ENCODE measurements at regions not wholly inside any gene's neighbourhood (a gene's known extent, or its start where the extent isn't known, plus 50 kb on each side); places are given as distances from the start of the nearest gene placed in this dataset.

DNA sequence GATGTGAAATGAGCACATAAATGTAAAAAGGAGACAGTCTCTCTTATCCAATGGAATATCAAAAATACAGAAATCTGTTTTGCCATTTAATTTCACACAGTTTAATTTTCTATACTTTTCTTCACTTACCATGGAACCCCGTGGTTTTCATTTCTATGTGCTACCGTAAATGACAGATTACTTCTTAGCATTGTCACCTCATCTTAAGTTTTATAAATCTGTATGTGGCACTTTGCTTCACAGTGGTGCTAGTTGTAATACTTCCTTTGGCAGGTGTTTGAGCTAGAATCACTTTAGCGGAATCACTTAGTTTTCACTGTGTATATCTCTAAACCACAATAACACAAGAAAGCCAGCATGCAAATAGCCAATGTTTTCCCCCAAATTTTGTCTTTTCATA lies 781.9 kb upstream of the MGAT4C start:
- Histone ChIP-seq H3K4me3 (no peak overlapping the region), H3K27ac (no peak overlapping the region), H3K9me3 (no peaks in the 10 kb centered on the region), H3K4me1 (no peaks in the 10 kb centered on the region), H3K36me3 (no peaks in the 10 kb centered on the region), H3K27me3 (ENCODE audit: low read depth) (no peaks in the 10 kb centered on the region)
- intact Hi-C loops (cut with DNase I): no loop called here
- ATAC-seq (no peak), DNase-seq (no peak)
- TF ChIP-seq, protein P1, sequence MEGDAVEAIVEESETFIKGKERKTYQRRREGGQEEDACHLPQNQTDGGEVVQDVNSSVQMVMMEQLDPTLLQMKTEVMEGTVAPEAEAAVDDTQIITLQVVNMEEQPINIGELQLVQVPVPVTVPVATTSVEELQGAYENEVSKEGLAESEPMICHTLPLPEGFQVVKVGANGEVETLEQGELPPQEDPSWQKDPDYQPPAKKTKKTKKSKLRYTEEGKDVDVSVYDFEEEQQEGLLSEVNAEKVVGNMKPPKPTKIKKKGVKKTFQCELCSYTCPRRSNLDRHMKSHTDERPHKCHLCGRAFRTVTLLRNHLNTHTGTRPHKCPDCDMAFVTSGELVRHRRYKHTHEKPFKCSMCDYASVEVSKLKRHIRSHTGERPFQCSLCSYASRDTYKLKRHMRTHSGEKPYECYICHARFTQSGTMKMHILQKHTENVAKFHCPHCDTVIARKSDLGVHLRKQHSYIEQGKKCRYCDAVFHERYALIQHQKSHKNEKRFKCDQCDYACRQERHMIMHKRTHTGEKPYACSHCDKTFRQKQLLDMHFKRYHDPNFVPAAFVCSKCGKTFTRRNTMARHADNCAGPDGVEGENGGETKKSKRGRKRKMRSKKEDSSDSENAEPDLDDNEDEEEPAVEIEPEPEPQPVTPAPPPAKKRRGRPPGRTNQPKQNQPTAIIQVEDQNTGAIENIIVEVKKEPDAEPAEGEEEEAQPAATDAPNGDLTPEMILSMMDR (IDR thresholded peaks at IDR 0.05): no peak

DNA sequence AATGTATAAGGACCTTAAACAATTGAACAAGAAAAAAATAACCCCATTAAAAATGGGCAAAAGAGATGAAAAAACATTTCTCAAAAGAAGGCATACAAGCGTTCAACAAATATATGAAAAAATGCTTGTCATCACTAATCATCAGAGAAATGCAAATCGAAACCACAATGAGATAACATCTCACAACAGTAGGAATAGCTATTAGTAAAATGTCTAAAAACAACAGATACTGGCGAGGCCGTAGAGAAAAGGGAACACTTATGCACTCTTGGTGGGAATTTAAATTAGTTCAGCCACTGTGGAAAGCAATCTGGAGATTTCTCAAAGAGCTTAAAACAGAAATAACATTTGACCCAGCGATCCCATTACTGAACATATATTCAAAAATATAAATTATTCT lies 769.8 kb upstream of the MGAT4C start:
- no peaks in the 10 kb centered on the region for H3K9me3 ChIP-seq
- DNase-seq: no peak
- H3K27me3 ChIP-seq (ENCODE audit: low read depth): no peaks in the 10 kb centered on the region
- no peak overlapping the region for H3K27ac ChIP-seq
- intact Hi-C loops (cut with DNase I): no loop called here
- H3K4me3 ChIP-seq: no peak overlapping the region
- H3K36me3 ChIP-seq: no peaks in the 10 kb centered on the region
- TF ChIP-seq, protein P1 (IDR thresholded peaks at IDR 0.05): no peak
- no peak for ATAC-seq
- H3K4me1 ChIP-seq: no peaks in the 10 kb centered on the region

GRCh38 chr12:87021400-87021799 lies 765.2 kb upstream of the MGAT4C start:
- Histone ChIP-seq H3K4me1 (no peaks in the 10 kb centered on the region), H3K9me3 (no peaks in the 10 kb centered on the region), H3K27me3 (ENCODE audit: low read depth) (no peaks in the 10 kb centered on the region), H3K4me3 (no peak overlapping the region), H3K36me3 (no peaks in the 10 kb centered on the region), H3K27ac (no peak overlapping the region)
- intact Hi-C loops (cut with DNase I): no loop called here
- TF ChIP-seq, protein P1 (IDR thresholded peaks at IDR 0.05): no peak
- ATAC-seq (no peak), DNase-seq (no peak)

DNA sequence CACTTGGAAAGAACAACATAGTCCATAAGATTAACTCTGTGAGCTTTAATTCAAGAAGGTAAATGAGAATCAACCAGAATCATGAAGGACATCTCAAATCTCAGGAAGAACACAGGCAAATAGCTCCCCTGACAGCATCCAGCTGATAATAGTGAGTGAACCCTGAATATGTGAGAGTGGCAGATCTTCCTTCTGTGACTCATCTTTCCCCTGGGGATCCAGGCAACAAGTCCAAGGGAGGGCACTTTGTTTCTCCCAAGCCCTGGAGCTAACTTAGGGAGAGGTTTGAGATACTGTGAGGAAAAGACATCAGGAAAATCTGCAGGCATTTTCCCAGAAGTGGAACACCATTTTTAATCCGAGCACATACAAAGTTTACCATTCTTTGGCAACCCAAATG lies 763.9 kb upstream of the MGAT4C start:
- TF ChIP-seq, protein P1 (IDR thresholded peaks at IDR 0.05): no peak
- Histone ChIP-seq H3K27ac (no peak overlapping the region), H3K4me1 (no peaks in the 10 kb centered on the region), H3K4me3 (no peak overlapping the region), H3K27me3 (ENCODE audit: low read depth) (no peaks in the 10 kb centered on the region), H3K36me3 (no peaks in the 10 kb centered on the region), H3K9me3 (no peaks in the 10 kb centered on the region)
- no peak for ATAC-seq
- intact Hi-C loops (cut with DNase I): no loop called here
- DNase-seq: no peak

DNA sequence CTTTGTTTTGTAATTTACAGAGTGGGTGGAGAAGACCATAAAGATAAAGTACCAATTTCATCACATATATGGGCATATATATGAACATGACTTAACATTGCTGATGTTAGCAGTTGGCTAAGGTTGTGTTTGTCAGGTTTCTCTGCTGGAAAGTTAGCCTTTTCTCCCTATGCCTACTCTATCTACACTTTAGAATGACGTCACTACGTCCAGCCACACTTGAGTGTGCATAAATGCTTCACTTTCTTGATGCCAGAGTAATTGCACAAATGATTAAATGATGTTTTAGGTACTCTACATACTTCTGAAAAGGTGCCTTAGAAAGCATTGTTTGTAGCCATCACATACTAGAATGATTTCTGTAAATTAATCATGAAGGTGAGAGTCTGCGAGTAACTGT lies 759.2 kb upstream of the MGAT4C start:
- no peak overlapping the region for H3K4me3 ChIP-seq
- H3K36me3 ChIP-seq: no peaks in the 10 kb centered on the region
- no peaks in the 10 kb centered on the region for H3K4me1 ChIP-seq
- no peak overlapping the region for H3K27ac ChIP-seq
- no peak for ATAC-seq
- TF ChIP-seq, protein P1 (IDR thresholded peaks at IDR 0.05): no peak
- no peaks in the 10 kb centered on the region for H3K9me3 ChIP-seq
- intact Hi-C loops (cut with DNase I): no loop called here
- no peaks in the 10 kb centered on the region for H3K27me3 ChIP-seq (ENCODE audit: low read depth)
- DNase-seq: no peak

- intact Hi-C loops (cut with DNase I): no loop called here
- Histone ChIP-seq H3K36me3 (no peaks in the 10 kb centered on the region), H3K27me3 (ENCODE audit: low read depth) (no peaks in the 10 kb centered on the region), H3K9me3 (no peaks in the 10 kb centered on the region), H3K27ac (no peak overlapping the region), H3K4me1 (no peaks in the 10 kb centered on the region), H3K4me3 (no peak overlapping the region)
- ATAC-seq (no peak), DNase-seq (no peak)
- TF ChIP-seq, protein P1 (IDR thresholded peaks at IDR 0.05): no peak
Observed at GRCh38 chr12:87008785-87009384, 752.7 kb upstream of the MGAT4C start.
